Fibroblast of lung (primary cell): ENCODE measurements at regions not wholly inside any gene's neighbourhood (a gene's known extent, or its start where the extent isn't known, plus 50 kb on each side); places are given as distances from the start of the nearest gene placed in this dataset.

Experiments used
- CTCF ChIP-seq, 2 donors: IDR thresholded peaks in 1 of 2; conservative IDR thresholded peaks in 1 of 2; 1 replicate in 1 of 2; 2 replicates in 1 of 2; pipeline ENCODE4 v1.5.1; 2011 to 2012; ENCODE audit warnings: low read length in 2 of 2, control low read depth in 1 of 2, inconsistent platforms in 1 of 2, low read depth in 1 of 2, mild to moderate bottlenecking in 1 of 2
- EZH2 ChIP-seq: IDR thresholded peaks from 2 replicates; pipeline ENCODE4 v1.5.1; 2012; ENCODE audit warnings: low read length, control low read depth, mild to moderate bottlenecking; ENCODE audit errors: missing control alignments

GRCh38 chr2:60364491-60364890 lies 189.0 kb downstream of the BCL11A start:
- TF ChIP-seq EZH2 (no peak), CTCF (conservative IDR thresholded peaks at IDR 0.05 in 1 of 2, IDR thresholded peaks at IDR 0.05 in 1 of 2; ENCODE audit: low read depth in 1 of 2, low read length in 2 of 2) (no peak)
